Spleen (tissue), 11 donors: ENCODE measurements at regions not wholly inside any gene's neighbourhood (a gene's known extent, or its start where the extent isn't known, plus 50 kb on each side); places are given as distances from the start of the nearest gene placed in this dataset.

Experiments used
- DNase-seq: peaks from one replicate; pipeline ENCODE4 v3.0.0-alpha.2; 2020
- H3K27ac ChIP-seq, 8 donors: fragments of 200-600 bp; sonication (generic) in 7 of 8; 1 replicate in 4 of 8; 2 replicates in 4 of 8; pipeline versions ENCODE4 v1.5.0 to v1.8.0; 2016 to 2021; ENCODE audit warnings: inconsistent platforms in 4 of 8, mild to moderate bottlenecking in 4 of 8, moderate library complexity in 1 of 8
- H3K27me3 ChIP-seq, 7 donors: fragments of 200-600 bp; sonication (generic) in 6 of 7; replicated peaks in 1 of 7; 1 replicate in 4 of 7; 2 replicates in 3 of 7; pipeline versions ENCODE4 v1.5.0 to v1.8.0; 2016 to 2021; ENCODE audit warnings: inconsistent platforms in 3 of 7, mild to moderate bottlenecking in 1 of 7
- H3K36me3 ChIP-seq, 6 donors: fragments of 200-600 bp; sonication (generic) in 5 of 6; 1 replicate in 4 of 6; 2 replicates in 2 of 6; pipeline versions ENCODE4 v1.5.0 to v1.8.0; 2016 to 2021; ENCODE audit warnings: inconsistent platforms in 2 of 6
- H3K4me1 ChIP-seq, 6 donors: fragments of 200-600 bp; sonication (generic) in 5 of 6; 1 replicate in 3 of 6; 2 replicates in 3 of 6; pipeline versions ENCODE4 v1.5.0 to v1.8.0; 2016 to 2021; ENCODE audit warnings: inconsistent platforms in 3 of 6
- H3K4me3 ChIP-seq, 8 donors: fragments of 200-600 bp; sonication (generic) in 7 of 8; 1 replicate in 4 of 8; 2 replicates in 4 of 8; pipeline versions ENCODE4 v1.5.0 to v1.8.0; 2016 to 2021; ENCODE audit warnings: inconsistent platforms in 4 of 8, mild to moderate bottlenecking in 4 of 8, moderate library complexity in 2 of 8
- H3K9me3 ChIP-seq, 8 donors: fragments of 200-600 bp; sonication (generic) in 7 of 8; 1 replicate in 4 of 8; 2 replicates in 4 of 8; pipeline versions ENCODE4 v1.5.0 to v1.8.0; 2016 to 2021; ENCODE audit warnings: inconsistent platforms in 4 of 8
- POLR2A ChIP-seq, 3 donors: fragments of 450-650 bp; IDR thresholded peaks; one replicate each; pipeline ENCODE4 v1.5.1; 2017; ENCODE audit warnings: antibody characterized with exemption in 3 of 3, mild to moderate bottlenecking in 1 of 3
- POLR2AphosphoS5 ChIP-seq, 3 donors: sonication (generic); formaldehyde crosslinking; IDR thresholded peaks; one replicate each; pipeline ENCODE4 v1.5.1; 2017; ENCODE audit warnings: antibody characterized with exemption in 3 of 3
- WGBS, 5 donors: extraction: QIAGEN DNeasy Blood & Tissue Kit in 3 of 5; methylation state at CpG; one replicate each; pipeline versions ENCODE4 v1.1.5 to v1.1.7; 2013 to 2018; 5-methylcytosine and 5-hydroxymethylcytosine counted together
- intact Hi-C: fragments of 100-400 bp; cut with DNase I; formaldehyde crosslinking; loops from one replicate; pipeline ENCODE4 v1.15.0; 2023; ENCODE audit warnings: low total_unique reads
- TF ChIP-seq, protein P1 (sequence below), 11 experiments: fragments of 200-600 bp in 7 of 11; fragments of 450-650 bp in 4 of 11; sonication (generic) in 4 of 11; IDR thresholded peaks in 8 of 11; conservative IDR thresholded peaks in 3 of 11; 1 replicate in 7 of 11; 2 replicates in 4 of 11; pipeline versions ENCODE4 v1.4.0 to v1.8.0; 2016 to 2021; ENCODE audit warnings: antibody characterized with exemption in 11 of 11, inconsistent platforms in 4 of 11, mild to moderate bottlenecking in 1 of 11
- donor health status: healthy with polysubstance abuse.
- donor health status: DM: no; HTN: no; CAD: no; lungs with moderate emphysema.
- donor health status: DM: no; HTN: no; CAD: no.
- donor health status: Bipolar disorder and iron deficiency.
- donor health status: healthy.
- donor health status: DM: no; HTN: no; CAD: no.
- donor health status: DM: yes; HTN: yes; CAD: no.

DNA sequence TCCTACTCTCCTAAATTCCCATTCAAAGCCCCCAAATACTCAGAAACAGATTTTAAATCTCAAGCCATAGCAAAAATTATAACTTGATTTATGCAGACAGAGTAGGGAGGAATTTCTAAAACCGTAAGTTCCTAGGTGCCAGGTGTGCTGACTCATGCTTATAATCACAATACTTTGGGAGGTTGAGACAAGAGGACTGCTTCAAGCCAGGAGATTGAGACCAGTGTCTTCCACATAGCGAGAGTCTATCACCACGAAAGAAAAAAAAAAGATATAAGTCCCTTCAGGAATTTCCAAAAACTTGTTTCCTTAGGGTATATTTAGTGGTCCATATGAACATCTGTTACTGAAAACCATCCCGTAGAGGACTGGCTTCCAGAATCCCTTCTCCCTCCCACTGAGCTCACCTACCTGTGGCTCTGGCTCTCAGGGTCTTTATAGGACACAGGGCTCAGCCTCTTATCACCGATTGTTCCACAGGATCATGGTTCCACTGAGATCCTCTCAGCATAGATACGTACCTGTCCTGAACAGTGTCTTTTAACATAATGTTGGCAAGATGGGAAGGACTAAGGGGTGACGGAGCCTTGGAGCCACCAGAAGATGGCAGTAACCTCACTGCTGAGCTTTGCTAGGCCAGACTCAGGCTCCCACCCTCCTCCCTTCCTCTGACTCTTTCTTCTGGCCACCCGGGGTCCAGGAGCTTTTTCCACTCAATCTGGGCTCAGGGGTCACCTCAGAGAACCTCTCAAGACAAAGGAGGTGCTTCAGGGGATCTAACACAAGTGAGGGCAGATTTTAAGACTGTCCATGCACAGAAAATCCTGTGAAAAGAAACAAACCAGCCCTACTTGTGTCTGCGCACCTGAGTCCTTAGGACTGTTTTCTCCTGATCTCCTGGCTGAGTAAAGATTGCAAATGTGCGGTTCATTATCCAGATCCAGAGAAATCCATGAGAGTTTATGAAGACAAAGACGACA, 117.5 kb upstream of the TOP3B start:
- 60 to 69% (median 66%) methylated on average over 11 of the region's 11 CpGs for WGBS, 5 donors
- peak overlapping the region in 2 of 8 donors; percentile 75 for H3K27ac ChIP-seq

GRCh38 chr22:22099194-22099486, 116.6 kb upstream of the TOP3B start:
- DNase-seq = no peak
- peak overlapping the region in 6 of 8 donors; percentile 32 to 84 (median 75) for H3K27ac ChIP-seq
- H3K36me3 ChIP-seq = no peaks in the 10 kb centered on the region
- peak in 1 of 3 donors; percentile 44 for TF ChIP-seq POLR2AphosphoS5 (IDR thresholded peaks at IDR 0.05)
- TF ChIP-seq, protein P1, sequence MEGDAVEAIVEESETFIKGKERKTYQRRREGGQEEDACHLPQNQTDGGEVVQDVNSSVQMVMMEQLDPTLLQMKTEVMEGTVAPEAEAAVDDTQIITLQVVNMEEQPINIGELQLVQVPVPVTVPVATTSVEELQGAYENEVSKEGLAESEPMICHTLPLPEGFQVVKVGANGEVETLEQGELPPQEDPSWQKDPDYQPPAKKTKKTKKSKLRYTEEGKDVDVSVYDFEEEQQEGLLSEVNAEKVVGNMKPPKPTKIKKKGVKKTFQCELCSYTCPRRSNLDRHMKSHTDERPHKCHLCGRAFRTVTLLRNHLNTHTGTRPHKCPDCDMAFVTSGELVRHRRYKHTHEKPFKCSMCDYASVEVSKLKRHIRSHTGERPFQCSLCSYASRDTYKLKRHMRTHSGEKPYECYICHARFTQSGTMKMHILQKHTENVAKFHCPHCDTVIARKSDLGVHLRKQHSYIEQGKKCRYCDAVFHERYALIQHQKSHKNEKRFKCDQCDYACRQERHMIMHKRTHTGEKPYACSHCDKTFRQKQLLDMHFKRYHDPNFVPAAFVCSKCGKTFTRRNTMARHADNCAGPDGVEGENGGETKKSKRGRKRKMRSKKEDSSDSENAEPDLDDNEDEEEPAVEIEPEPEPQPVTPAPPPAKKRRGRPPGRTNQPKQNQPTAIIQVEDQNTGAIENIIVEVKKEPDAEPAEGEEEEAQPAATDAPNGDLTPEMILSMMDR (IDR thresholded peaks at IDR 0.05 in 8 of 11, conservative IDR thresholded peaks at IDR 0.05 in 3 of 11) = no peak
- WGBS, 5 donors = 46 to 68% (median 53%) methylated on average over 5 of the region's 5 CpGs
- H3K27me3 ChIP-seq = peaks cover 0 to 3% (median 0%) of the 10 kb centered on the region in 7 donors
- peak overlapping the region in 1 of 8 donors; percentile 36 for H3K4me3 ChIP-seq
- intact Hi-C loops = no loop called here
- H3K4me1 ChIP-seq = peaks cover 0 to 39% (median 0%) of the 10 kb centered on the region in 6 donors
- H3K9me3 ChIP-seq = peaks cover 0 to 33% (median 4%) of the 10 kb centered on the region in 8 donors

More for the DNA sequence above, 117.5 kb upstream of the TOP3B start:
- intact Hi-C loops = no loop called here
- Histone ChIP-seq H3K27me3 (peaks cover 0 to 3% (median 0%) of the 10 kb centered on the region in 7 donors), H3K36me3 (no peaks in the 10 kb centered on the region), H3K4me3 (no peak overlapping the region), H3K9me3 (peaks cover 0 to 31% (median 4%) of the 10 kb centered on the region in 8 donors), H3K4me1 (peaks cover 0 to 39% (median 0%) of the 10 kb centered on the region in 6 donors)
- DNase-seq = no peak
- TF ChIP-seq, protein P1 (IDR thresholded peaks at IDR 0.05 in 8 of 11, conservative IDR thresholded peaks at IDR 0.05 in 3 of 11) = peak in 3 of 11 experiments; percentile 13 to 29 (median 20)
- TF ChIP-seq POLR2AphosphoS5 (IDR thresholded peaks at IDR 0.05) (no peak), POLR2A (IDR thresholded peaks at IDR 0.05) (no peak)

DNA sequence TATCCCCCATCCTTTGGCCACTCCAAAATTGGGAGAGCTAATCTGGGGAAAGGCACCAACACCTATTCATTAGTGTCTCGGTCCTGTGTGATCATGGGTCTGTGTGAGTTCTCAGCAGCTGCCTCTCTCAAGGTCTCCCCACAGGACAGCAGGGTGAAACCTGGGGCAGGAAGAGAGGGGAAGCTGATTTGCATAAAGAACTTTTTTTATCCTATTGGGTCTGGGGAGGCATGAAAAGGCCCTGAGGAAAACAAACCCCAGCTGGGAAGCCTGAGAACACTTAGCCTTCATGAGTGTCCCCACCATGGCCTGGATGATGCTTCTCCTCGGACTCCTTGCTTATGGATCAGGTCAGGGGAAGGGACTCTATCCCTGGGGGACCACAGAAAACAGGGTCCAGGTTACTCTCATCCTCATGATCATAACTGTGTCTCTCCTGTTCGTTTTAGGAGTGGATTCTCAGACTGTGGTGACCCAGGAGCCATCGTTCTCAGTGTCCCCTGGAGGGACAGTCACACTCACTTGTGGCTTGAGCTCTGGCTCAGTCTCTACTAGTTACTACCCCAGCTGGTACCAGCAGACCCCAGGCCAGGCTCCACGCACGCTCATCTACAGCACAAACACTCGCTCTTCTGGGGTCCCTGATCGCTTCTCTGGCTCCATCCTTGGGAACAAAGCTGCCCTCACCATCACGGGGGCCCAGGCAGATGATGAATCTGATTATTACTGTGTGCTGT, 116.0 kb upstream of the TOP3B start:
- peak in 1 of 3 donors; percentile 9 for TF ChIP-seq POLR2AphosphoS5 (IDR thresholded peaks at IDR 0.05)
- TF ChIP-seq, protein P1 (IDR thresholded peaks at IDR 0.05 in 8 of 11, conservative IDR thresholded peaks at IDR 0.05 in 3 of 11) = no peak
- TF ChIP-seq POLR2A (IDR thresholded peaks at IDR 0.05) = no peak
- DNase-seq = no peak
- peaks cover 0 to 33% (median 4%) of the 10 kb centered on the region in 8 donors for H3K9me3 ChIP-seq
- no peaks in the 10 kb centered on the region for H3K36me3 ChIP-seq
- peaks cover 0 to 3% (median 0%) of the 10 kb centered on the region in 7 donors for H3K27me3 ChIP-seq
- H3K4me3 ChIP-seq = peak overlapping the region in 1 of 8 donors; percentile 36
- peaks cover 0 to 37% (median 0%) of the 10 kb centered on the region in 6 donors for H3K4me1 ChIP-seq
- peak overlapping the region in 7 of 8 donors; percentile 32 to 84 (median 75) for H3K27ac ChIP-seq
- WGBS, 5 donors = 54 to 65% (median 63%) methylated on average over 8 to 9 of the region's 9 CpGs
- intact Hi-C loops = no loop called here
